Ramos (cell line): ENCODE measurements at regions not wholly inside any gene's neighbourhood (a gene's known extent, or its start where the extent isn't known, plus 50 kb on each side); places are given as distances from the start of the nearest gene placed in this dataset.

Source experiments
- in situ Hi-C: fragments of 300-500 bp; cut with MboI; formaldehyde crosslinking; loops from one replicate; pipeline ENCODE4 v1.14.3; 2022; ENCODE audit warnings: low sequenced_read_pairs; ENCODE audit not compliant: unreplicated experiment

GRCh38 chr3:99468918-99469317 lies 169.5 kb upstream of the COL8A1 start:
- in situ Hi-C loops = no loop called here

GRCh38 chr3:99467420-99467819 lies 171.0 kb upstream of the COL8A1 start:
- in situ Hi-C loops = no loop called here

- in situ Hi-C loops = no loop called here
Observed at GRCh38 chr3:99466331-99466730, 172.1 kb upstream of the COL8A1 start.

GRCh38 chr3:99458013-99458412 lies 180.4 kb upstream of the COL8A1 start:
- in situ Hi-C loops = no loop called here

GRCh38 chr3:99442599-99442998 lies 195.8 kb upstream of the COL8A1 start:
- in situ Hi-C loops = no loop called here

- in situ Hi-C loops = no loop called here
Observed at GRCh38 chr3:99439892-99440291, 198.5 kb upstream of the COL8A1 start.

- in situ Hi-C loops = no loop called here
Observed at GRCh38 chr3:99434190-99434589, 204.2 kb upstream of the COL8A1 start.

- in situ Hi-C loops = no loop called here
Observed at GRCh38 chr3:99430348-99431134, 207.9 kb upstream of the COL8A1 start.

- in situ Hi-C loops = no loop called here
Observed at GRCh38 chr3:99429502-99429901, 208.9 kb upstream of the COL8A1 start.

GRCh38 chr3:99425930-99426329 lies 212.5 kb upstream of the COL8A1 start:
- in situ Hi-C loops = no loop called here

- in situ Hi-C loops = no loop called here
Observed at GRCh38 chr3:99419116-99419515, 219.3 kb upstream of the COL8A1 start.

- in situ Hi-C loops = no loop called here
Observed at GRCh38 chr3:99418709-99419108, 219.7 kb upstream of the COL8A1 start.

GRCh38 chr3:99418209-99418635 lies 220.2 kb upstream of the COL8A1 start:
- in situ Hi-C loops = no loop called here

GRCh38 chr3:99413504-99413903 lies 224.9 kb upstream of the COL8A1 start:
- in situ Hi-C loops = no loop called here

- in situ Hi-C loops = no loop called here
Observed at GRCh38 chr3:99410789-99411311, 227.5 kb upstream of the COL8A1 start.

GRCh38 chr3:99409961-99410360 lies 228.4 kb upstream of the COL8A1 start:
- in situ Hi-C loops = no loop called here

- in situ Hi-C loops = no loop called here
Observed at GRCh38 chr3:99407257-99407656, 231.1 kb upstream of the COL8A1 start.

GRCh38 chr3:99402755-99403154 lies 235.6 kb upstream of the COL8A1 start:
- in situ Hi-C loops = no loop called here

- in situ Hi-C loops = no loop called here
Observed at GRCh38 chr3:99400352-99400751, 238.0 kb upstream of the COL8A1 start.

GRCh38 chr3:99396651-99397275 lies 241.6 kb upstream of the COL8A1 start:
- in situ Hi-C loops = no loop called here
